ENCODE measurements at regions not wholly inside any gene's neighbourhood (a gene's known extent, or its start where the extent isn't known, plus 50 kb on each side); places are given as distances from the start of the nearest gene placed in this dataset.

DNA sequence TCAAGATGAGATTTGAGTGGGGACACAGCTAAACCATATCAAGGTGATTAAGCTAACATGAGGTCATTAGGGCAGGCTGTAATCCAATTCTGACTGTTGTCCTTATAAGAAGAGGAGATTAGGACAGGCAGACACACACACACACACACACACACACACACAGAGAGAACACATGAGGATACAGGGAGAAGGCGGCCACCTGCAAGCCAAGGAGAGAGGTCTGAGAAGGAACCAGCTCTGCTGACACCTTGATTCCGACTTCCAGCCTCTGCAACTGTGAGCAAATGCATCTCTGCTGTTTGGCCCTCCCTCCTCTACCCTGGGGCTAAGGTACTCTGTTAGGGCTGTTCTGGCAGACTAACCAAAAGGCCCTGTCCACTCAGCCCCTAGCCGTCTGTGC is 112.5 kb upstream of the GSC start:
- TF ChIP-seq, protein P1, sequence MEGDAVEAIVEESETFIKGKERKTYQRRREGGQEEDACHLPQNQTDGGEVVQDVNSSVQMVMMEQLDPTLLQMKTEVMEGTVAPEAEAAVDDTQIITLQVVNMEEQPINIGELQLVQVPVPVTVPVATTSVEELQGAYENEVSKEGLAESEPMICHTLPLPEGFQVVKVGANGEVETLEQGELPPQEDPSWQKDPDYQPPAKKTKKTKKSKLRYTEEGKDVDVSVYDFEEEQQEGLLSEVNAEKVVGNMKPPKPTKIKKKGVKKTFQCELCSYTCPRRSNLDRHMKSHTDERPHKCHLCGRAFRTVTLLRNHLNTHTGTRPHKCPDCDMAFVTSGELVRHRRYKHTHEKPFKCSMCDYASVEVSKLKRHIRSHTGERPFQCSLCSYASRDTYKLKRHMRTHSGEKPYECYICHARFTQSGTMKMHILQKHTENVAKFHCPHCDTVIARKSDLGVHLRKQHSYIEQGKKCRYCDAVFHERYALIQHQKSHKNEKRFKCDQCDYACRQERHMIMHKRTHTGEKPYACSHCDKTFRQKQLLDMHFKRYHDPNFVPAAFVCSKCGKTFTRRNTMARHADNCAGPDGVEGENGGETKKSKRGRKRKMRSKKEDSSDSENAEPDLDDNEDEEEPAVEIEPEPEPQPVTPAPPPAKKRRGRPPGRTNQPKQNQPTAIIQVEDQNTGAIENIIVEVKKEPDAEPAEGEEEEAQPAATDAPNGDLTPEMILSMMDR (IDR thresholded peaks at IDR 0.05; ENCODE audit: low read depth, low read length), result no peak
- no peak overlapping the region for H3K4me3 ChIP-seq (replicated peaks in 1 of 2; ENCODE audit: low read depth in 2 of 2, low read length in 2 of 2)
- DNase-seq (ENCODE audit: low read depth in 2 of 2), result no peak

DNA sequence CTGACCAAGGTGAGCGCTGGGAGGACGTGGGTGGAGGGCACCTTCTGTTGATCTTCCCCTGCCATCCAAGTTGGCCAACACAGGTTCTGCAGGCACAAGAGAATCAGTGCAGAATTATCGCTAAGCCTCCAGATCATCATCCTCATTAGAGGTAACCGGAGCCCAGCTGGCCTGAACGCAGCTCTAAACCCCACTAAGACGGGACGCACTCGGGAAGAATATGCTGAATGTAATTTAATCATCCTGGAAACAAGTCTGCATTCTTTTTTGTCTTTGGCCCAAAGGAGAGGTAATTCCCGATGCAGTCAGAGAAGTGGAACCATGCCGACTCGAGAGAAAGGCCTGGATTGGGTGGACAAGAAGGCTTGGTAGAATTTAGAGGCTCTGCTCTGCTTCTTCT is 111.0 kb upstream of the GSC start:
- no peak for DNase-seq (ENCODE audit: low read depth in 2 of 2)
- H3K4me3 ChIP-seq (replicated peaks in 1 of 2; ENCODE audit: low read depth in 2 of 2, low read length in 2 of 2), result no peak overlapping the region
- TF ChIP-seq, protein P1 (IDR thresholded peaks at IDR 0.05; ENCODE audit: low read depth, low read length), result no peak

DNA sequence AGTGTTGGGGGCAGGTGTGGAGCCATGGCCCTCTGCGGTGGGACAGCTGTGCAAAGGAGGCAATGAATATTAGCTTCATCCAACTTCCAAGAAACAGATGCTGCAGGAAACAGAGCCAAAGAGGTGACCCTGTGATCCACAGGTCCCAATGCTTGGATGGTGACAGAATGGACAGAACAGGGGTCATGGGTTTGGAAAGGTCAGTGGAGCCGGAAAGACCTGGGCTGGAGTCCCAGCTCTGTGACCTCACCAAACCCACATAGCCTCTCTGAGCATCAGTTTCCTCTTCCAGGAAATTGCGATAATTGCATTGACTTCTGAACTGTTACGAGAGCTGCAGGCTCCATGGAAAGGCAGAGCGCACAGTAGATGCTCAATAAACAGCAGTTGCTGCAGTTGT is 110.2 kb upstream of the GSC start:
- no peak for DNase-seq (ENCODE audit: low read depth in 2 of 2)
- H3K4me3 ChIP-seq (replicated peaks in 1 of 2; ENCODE audit: low read depth in 2 of 2, low read length in 2 of 2), result no peak overlapping the region
- TF ChIP-seq, protein P1 (IDR thresholded peaks at IDR 0.05; ENCODE audit: low read depth, low read length), result no peak

DNA sequence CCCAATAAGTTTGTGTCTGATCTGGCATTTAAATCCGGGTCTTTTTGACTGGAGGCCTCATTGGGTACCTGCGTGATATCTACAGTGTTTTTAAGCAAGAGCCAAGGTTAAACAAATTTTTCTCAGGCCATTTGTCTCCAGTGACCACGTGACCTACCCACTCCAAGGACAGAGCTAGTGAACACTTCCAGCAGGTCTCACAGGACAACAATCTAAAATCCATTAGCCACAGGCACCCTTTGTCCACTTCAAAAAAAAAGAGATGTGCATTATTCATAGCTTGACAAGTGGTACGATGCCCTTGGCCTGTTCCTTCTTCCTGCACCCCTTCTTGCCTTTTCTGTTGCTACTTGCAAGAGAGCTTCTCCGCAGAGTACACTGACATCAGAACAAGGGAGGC is 109.6 kb upstream of the GSC start:
- TF ChIP-seq, protein P1 (IDR thresholded peaks at IDR 0.05; ENCODE audit: low read depth, low read length), result no peak
- no peak overlapping the region for H3K4me3 ChIP-seq (replicated peaks in 1 of 2; ENCODE audit: low read depth in 2 of 2, low read length in 2 of 2)
- no peak for DNase-seq (ENCODE audit: low read depth in 2 of 2)

DNA sequence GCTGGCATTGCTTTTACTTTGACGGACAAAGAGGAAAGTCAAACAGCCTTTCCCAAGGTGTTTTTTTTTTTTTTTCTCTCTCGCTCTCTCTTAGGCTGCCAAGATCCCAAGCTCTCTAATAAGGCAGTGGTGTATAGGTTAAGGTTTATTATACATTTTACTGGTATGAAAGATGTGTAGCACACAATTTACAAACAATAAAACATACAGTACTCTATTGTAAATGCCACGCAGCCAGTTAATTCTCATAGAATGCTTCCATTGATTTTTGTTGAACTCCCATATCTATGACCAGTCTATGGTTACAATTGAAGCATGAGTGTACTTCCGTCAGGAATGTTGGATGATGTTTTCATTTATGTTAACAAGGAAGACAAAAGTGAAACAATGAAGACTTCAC is 106.4 kb upstream of the GSC start:
- TF ChIP-seq, protein P1 (IDR thresholded peaks at IDR 0.05; ENCODE audit: low read depth, low read length), result no peak
- DNase-seq (ENCODE audit: low read depth in 2 of 2), result no peak
- no peak overlapping the region for H3K4me3 ChIP-seq (replicated peaks in 1 of 2; ENCODE audit: low read depth in 2 of 2, low read length in 2 of 2)

DNA sequence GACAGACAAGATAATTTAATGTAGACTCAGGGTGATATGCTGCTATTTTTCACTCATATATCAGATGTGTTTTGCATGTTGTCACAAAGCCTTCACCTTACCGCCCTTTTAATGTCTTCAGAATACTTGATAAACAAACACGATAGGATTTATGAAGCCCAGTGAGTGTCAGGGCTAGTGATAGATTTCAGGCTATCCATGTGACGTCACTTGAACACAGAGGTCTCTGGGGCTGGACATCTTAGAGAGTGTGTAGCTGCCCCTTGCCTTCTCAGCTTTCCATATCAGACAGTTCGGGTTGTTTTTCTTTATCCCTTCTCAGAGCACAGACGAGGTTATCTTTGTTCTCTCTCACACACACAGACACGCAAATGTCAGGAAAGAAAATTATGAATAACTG is 105.3 kb upstream of the GSC start:
- TF ChIP-seq, protein P1 (IDR thresholded peaks at IDR 0.05; ENCODE audit: low read depth, low read length), result no peak
- DNase-seq (ENCODE audit: low read depth in 2 of 2), result no peak
- H3K4me3 ChIP-seq (replicated peaks in 1 of 2; ENCODE audit: low read depth in 2 of 2, low read length in 2 of 2), result no peak overlapping the region

DNA sequence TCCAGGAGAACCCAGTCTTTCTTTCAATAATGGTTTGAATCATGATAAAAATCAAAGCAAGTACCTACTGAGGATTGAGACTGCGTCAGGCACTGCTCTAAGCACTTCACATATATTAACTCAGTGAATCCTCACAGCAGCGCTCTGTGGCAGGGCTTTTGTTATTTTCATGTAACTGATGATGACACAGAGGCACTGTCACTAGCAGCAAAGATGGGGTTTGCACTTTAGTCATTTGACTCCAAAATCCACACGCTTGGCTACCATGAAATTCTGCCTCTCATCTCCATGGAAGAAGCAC is 98.8 kb upstream of the GSC start:
- TF ChIP-seq, protein P1 (IDR thresholded peaks at IDR 0.05; ENCODE audit: low read depth, low read length), result no peak
- no peak overlapping the region for H3K4me3 ChIP-seq (replicated peaks in 1 of 2; ENCODE audit: low read depth in 2 of 2, low read length in 2 of 2)
- no peak for DNase-seq (ENCODE audit: low read depth in 2 of 2)
